ENCODE measurements at regions not wholly inside any gene's neighbourhood (a gene's known extent, or its start where the extent isn't known, plus 50 kb on each side); places are given as distances from the start of the nearest gene placed in this dataset.
A peak's percentile ranks its signal among the peaks of the same experiment; 100 is the strongest.

GRCh38 chr1:208615371-208615770 lies 371.2 kb upstream of the PLXNA2 start:
- H3K36me3 ChIP-seq (ENCODE audit: control insufficient read depth, insufficient read depth, low read length), result no peaks in the 10 kb centered on the region
- peaks cover 2% of the 10 kb centered on the region for H3K9me3 ChIP-seq (replicated peaks; ENCODE audit: control insufficient read depth, low read depth, low read length)
- H3K4me3 ChIP-seq (ENCODE audit: low read length), result no peak overlapping the region
- no peaks in the 10 kb centered on the region for H3K27me3 ChIP-seq (ENCODE audit: control insufficient read depth, insufficient read depth, low read length)
- no peak for DNase-seq
- no peak overlapping the region for H3K27ac ChIP-seq (ENCODE audit: low read length)
- H3K4me1 ChIP-seq (ENCODE audit: control insufficient read depth, insufficient read depth, low read length), result no peaks in the 10 kb centered on the region

GRCh38 chr1:208616776-208617175 lies 372.6 kb upstream of the PLXNA2 start:
- WGBS (ENCODE audit: insufficient coverage), result 57% methylated on average over 1 of the region's 3 CpGs
- H3K9me3 ChIP-seq (replicated peaks; ENCODE audit: control insufficient read depth, low read depth, low read length), result peaks cover 5% of the 10 kb centered on the region
- H3K4me1 ChIP-seq (ENCODE audit: control insufficient read depth, insufficient read depth, low read length), result no peaks in the 10 kb centered on the region
- H3K36me3 ChIP-seq (ENCODE audit: control insufficient read depth, insufficient read depth, low read length), result no peaks in the 10 kb centered on the region
- no peak overlapping the region for H3K27ac ChIP-seq (ENCODE audit: low read length)
- no peaks in the 10 kb centered on the region for H3K27me3 ChIP-seq (ENCODE audit: control insufficient read depth, insufficient read depth, low read length)
- DNase-seq, result no peak
- no peak overlapping the region for H3K4me3 ChIP-seq (ENCODE audit: low read length)

GRCh38 chr1:208628022-208628914 lies 384.1 kb upstream of the PLXNA2 start:
- no peak overlapping the region for H3K4me3 ChIP-seq (ENCODE audit: low read length)
- WGBS (ENCODE audit: insufficient coverage), result no CpG with 5 or more reads among the region's 7 CpGs
- DNase-seq, result no peak
- no peaks in the 10 kb centered on the region for H3K9me3 ChIP-seq (replicated peaks; ENCODE audit: control insufficient read depth, low read depth, low read length)
- H3K27ac ChIP-seq (ENCODE audit: low read length), result no peak overlapping the region
- H3K36me3 ChIP-seq (ENCODE audit: control insufficient read depth, insufficient read depth, low read length), result no peaks in the 10 kb centered on the region
- H3K27me3 ChIP-seq (ENCODE audit: control insufficient read depth, insufficient read depth, low read length), result no peaks in the 10 kb centered on the region
- H3K4me1 ChIP-seq (ENCODE audit: control insufficient read depth, insufficient read depth, low read length), result no peaks in the 10 kb centered on the region

- Histone ChIP-seq H3K27me3 (ENCODE audit: control insufficient read depth, insufficient read depth, low read length) (no peaks in the 10 kb centered on the region), H3K4me3 (ENCODE audit: low read length) (no peak overlapping the region), H3K27ac (ENCODE audit: low read length) (no peak overlapping the region), H3K36me3 (ENCODE audit: control insufficient read depth, insufficient read depth, low read length) (no peaks in the 10 kb centered on the region), H3K4me1 (ENCODE audit: control insufficient read depth, insufficient read depth, low read length) (peaks cover 2% of the 10 kb centered on the region), H3K9me3 (replicated peaks; ENCODE audit: control insufficient read depth, low read depth, low read length) (no peaks in the 10 kb centered on the region)
- DNase-seq, result no peak
- WGBS (ENCODE audit: insufficient coverage), result 50% methylated on average over 2 of the region's 8 CpGs
Measured at GRCh38 chr1:208631092-208631491, 386.9 kb upstream of the PLXNA2 start.

GRCh38 chr1:208631506-208631905 lies 387.3 kb upstream of the PLXNA2 start:
- no peak overlapping the region for H3K27ac ChIP-seq (ENCODE audit: low read length)
- 31% methylated on average over 2 of the region's 4 CpGs for WGBS (ENCODE audit: insufficient coverage)
- H3K4me3 ChIP-seq (ENCODE audit: low read length), result no peak overlapping the region
- H3K9me3 ChIP-seq (replicated peaks; ENCODE audit: control insufficient read depth, low read depth, low read length), result no peaks in the 10 kb centered on the region
- H3K27me3 ChIP-seq (ENCODE audit: control insufficient read depth, insufficient read depth, low read length), result no peaks in the 10 kb centered on the region
- DNase-seq, result no peak
- H3K4me1 ChIP-seq (ENCODE audit: control insufficient read depth, insufficient read depth, low read length), result peaks cover 2% of the 10 kb centered on the region
- H3K36me3 ChIP-seq (ENCODE audit: control insufficient read depth, insufficient read depth, low read length), result no peaks in the 10 kb centered on the region

- Histone ChIP-seq H3K9me3 (replicated peaks; ENCODE audit: control insufficient read depth, low read depth, low read length) (no peaks in the 10 kb centered on the region), H3K4me1 (ENCODE audit: control insufficient read depth, insufficient read depth, low read length) (peaks cover 6% of the 10 kb centered on the region), H3K4me3 (ENCODE audit: low read length) (no peak overlapping the region), H3K36me3 (ENCODE audit: control insufficient read depth, insufficient read depth, low read length) (no peaks in the 10 kb centered on the region), H3K27me3 (ENCODE audit: control insufficient read depth, insufficient read depth, low read length) (no peaks in the 10 kb centered on the region), H3K27ac (ENCODE audit: low read length) (no peak overlapping the region)
- no peak for DNase-seq
- 64% methylated on average over 4 of the region's 5 CpGs for WGBS (ENCODE audit: insufficient coverage)
Measured at GRCh38 chr1:208634346-208635140, 390.4 kb upstream of the PLXNA2 start.

- 18% methylated on average over 1 of the region's 3 CpGs for WGBS (ENCODE audit: insufficient coverage)
- Histone ChIP-seq H3K9me3 (replicated peaks; ENCODE audit: control insufficient read depth, low read depth, low read length) (no peaks in the 10 kb centered on the region), H3K4me3 (ENCODE audit: low read length) (no peak overlapping the region), H3K27me3 (ENCODE audit: control insufficient read depth, insufficient read depth, low read length) (no peaks in the 10 kb centered on the region), H3K4me1 (ENCODE audit: control insufficient read depth, insufficient read depth, low read length) (peaks cover 6% of the 10 kb centered on the region), H3K36me3 (ENCODE audit: control insufficient read depth, insufficient read depth, low read length) (no peaks in the 10 kb centered on the region), H3K27ac (ENCODE audit: low read length) (no peak overlapping the region)
- peak; percentile 37 for DNase-seq
Measured at GRCh38 chr1:208637181-208637580, 393.0 kb upstream of the PLXNA2 start.

GRCh38 chr1:208639382-208639781 lies 395.2 kb upstream of the PLXNA2 start:
- H3K36me3 ChIP-seq (ENCODE audit: control insufficient read depth, insufficient read depth, low read length), result no peaks in the 10 kb centered on the region
- DNase-seq, result no peak
- H3K27me3 ChIP-seq (ENCODE audit: control insufficient read depth, insufficient read depth, low read length), result no peaks in the 10 kb centered on the region
- 94% methylated on average over 2 of the region's 2 CpGs for WGBS (ENCODE audit: insufficient coverage)
- no peaks in the 10 kb centered on the region for H3K9me3 ChIP-seq (replicated peaks; ENCODE audit: control insufficient read depth, low read depth, low read length)
- no peak overlapping the region for H3K4me3 ChIP-seq (ENCODE audit: low read length)
- peaks cover 15% of the 10 kb centered on the region for H3K4me1 ChIP-seq (ENCODE audit: control insufficient read depth, insufficient read depth, low read length)
- no peak overlapping the region for H3K27ac ChIP-seq (ENCODE audit: low read length)

- Histone ChIP-seq H3K27me3 (ENCODE audit: control insufficient read depth, insufficient read depth, low read length) (no peaks in the 10 kb centered on the region), H3K9me3 (replicated peaks; ENCODE audit: control insufficient read depth, low read depth, low read length) (no peaks in the 10 kb centered on the region), H3K4me3 (ENCODE audit: low read length) (no peak overlapping the region), H3K36me3 (ENCODE audit: control insufficient read depth, insufficient read depth, low read length) (no peaks in the 10 kb centered on the region), H3K4me1 (ENCODE audit: control insufficient read depth, insufficient read depth, low read length) (peaks cover 13% of the 10 kb centered on the region), H3K27ac (ENCODE audit: low read length) (no peak overlapping the region)
- DNase-seq, result no peak
- WGBS (ENCODE audit: insufficient coverage), result 92% methylated on average over 2 of the region's 5 CpGs
Measured at GRCh38 chr1:208640295-208640694, 396.1 kb upstream of the PLXNA2 start.

GRCh38 chr1:208641579-208642280 lies 397.5 kb upstream of the PLXNA2 start:
- WGBS (ENCODE audit: insufficient coverage), result 89% methylated on average over 1 of the region's 4 CpGs
- Histone ChIP-seq H3K4me3 (ENCODE audit: low read length) (no peak overlapping the region), H3K27ac (ENCODE audit: low read length) (no peak overlapping the region), H3K4me1 (ENCODE audit: control insufficient read depth, insufficient read depth, low read length) (peaks cover 12% of the 10 kb centered on the region), H3K27me3 (ENCODE audit: control insufficient read depth, insufficient read depth, low read length) (no peaks in the 10 kb centered on the region), H3K9me3 (replicated peaks; ENCODE audit: control insufficient read depth, low read depth, low read length) (no peaks in the 10 kb centered on the region), H3K36me3 (ENCODE audit: control insufficient read depth, insufficient read depth, low read length) (no peaks in the 10 kb centered on the region)
- no peak for DNase-seq
